ENCODE measurements at regions not wholly inside any gene's neighbourhood (a gene's known extent, or its start where the extent isn't known, plus 50 kb on each side); places are given as distances from the start of the nearest gene placed in this dataset.

DNA sequence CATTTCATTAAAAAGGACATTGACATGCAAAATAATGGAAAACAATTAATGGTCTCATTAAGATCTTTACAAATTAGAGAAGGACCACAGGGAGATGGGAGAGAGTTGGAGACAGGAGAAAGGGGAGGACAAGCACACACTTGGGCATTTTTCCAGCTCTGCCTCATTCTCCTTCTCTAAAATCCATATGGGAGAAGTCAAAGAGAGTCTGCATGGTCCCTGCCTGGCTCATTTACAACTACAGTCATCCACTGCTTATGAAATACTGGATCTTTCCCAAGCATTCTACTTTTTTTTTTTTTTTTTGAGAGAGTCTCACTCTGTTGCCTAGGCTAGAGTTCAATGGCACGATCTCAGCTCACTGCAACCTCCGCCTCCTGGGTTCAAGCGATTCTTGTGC, 518.9 kb upstream of the CELF2 start:
- H3K36me3 ChIP-seq: no peaks in the 10 kb centered on the region
- no peaks in the 10 kb centered on the region for H3K9me3 ChIP-seq
- TF ChIP-seq, protein P1, sequence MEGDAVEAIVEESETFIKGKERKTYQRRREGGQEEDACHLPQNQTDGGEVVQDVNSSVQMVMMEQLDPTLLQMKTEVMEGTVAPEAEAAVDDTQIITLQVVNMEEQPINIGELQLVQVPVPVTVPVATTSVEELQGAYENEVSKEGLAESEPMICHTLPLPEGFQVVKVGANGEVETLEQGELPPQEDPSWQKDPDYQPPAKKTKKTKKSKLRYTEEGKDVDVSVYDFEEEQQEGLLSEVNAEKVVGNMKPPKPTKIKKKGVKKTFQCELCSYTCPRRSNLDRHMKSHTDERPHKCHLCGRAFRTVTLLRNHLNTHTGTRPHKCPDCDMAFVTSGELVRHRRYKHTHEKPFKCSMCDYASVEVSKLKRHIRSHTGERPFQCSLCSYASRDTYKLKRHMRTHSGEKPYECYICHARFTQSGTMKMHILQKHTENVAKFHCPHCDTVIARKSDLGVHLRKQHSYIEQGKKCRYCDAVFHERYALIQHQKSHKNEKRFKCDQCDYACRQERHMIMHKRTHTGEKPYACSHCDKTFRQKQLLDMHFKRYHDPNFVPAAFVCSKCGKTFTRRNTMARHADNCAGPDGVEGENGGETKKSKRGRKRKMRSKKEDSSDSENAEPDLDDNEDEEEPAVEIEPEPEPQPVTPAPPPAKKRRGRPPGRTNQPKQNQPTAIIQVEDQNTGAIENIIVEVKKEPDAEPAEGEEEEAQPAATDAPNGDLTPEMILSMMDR (IDR thresholded peaks at IDR 0.05): no peak
- no peak for ATAC-seq
- no peaks in the 10 kb centered on the region for H3K4me1 ChIP-seq
- H3K4me3 ChIP-seq: no peak overlapping the region
- 81 to 85% methylated on average over 3 of the region's 3 CpGs for WGBS, 2 donors
- FAIRE-seq: no peak
- intact Hi-C loops (cut with DNase I): no loop called here
- no peaks in the 10 kb centered on the region for H3K27me3 ChIP-seq
- no peak overlapping the region for H3K27ac ChIP-seq
- DNase-seq: no peak

DNA sequence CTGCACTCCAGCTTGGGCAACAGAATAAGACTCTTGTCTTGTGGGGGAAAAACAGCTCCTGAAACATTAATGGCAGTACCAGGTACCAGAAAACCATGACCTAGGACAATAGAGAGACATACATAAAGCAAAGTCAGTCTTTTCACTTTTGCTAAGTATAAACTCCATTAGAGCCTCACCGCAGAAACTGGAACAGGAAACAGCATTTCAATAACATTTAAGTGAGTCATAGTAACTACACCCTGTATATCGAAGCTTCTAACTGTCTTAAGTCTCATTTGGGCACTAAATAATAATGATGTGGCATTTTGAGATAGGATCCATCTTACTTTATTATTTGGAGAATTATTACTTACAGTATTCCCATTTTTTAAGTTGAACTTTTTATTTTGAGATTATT, 517.8 kb upstream of the CELF2 start:
- Histone ChIP-seq H3K4me3 (no peak overlapping the region), H3K9me3 (no peaks in the 10 kb centered on the region), H3K36me3 (no peaks in the 10 kb centered on the region), H3K27me3 (no peaks in the 10 kb centered on the region), H3K4me1 (no peaks in the 10 kb centered on the region), H3K27ac (no peak overlapping the region)
- 67 to 77% methylated on average over 2 of the region's 2 CpGs for WGBS, 2 donors
- FAIRE-seq (no peak), ATAC-seq (no peak), DNase-seq (no peak)
- TF ChIP-seq, protein P1 (IDR thresholded peaks at IDR 0.05): no peak
- intact Hi-C loops (cut with DNase I): no loop called here

DNA sequence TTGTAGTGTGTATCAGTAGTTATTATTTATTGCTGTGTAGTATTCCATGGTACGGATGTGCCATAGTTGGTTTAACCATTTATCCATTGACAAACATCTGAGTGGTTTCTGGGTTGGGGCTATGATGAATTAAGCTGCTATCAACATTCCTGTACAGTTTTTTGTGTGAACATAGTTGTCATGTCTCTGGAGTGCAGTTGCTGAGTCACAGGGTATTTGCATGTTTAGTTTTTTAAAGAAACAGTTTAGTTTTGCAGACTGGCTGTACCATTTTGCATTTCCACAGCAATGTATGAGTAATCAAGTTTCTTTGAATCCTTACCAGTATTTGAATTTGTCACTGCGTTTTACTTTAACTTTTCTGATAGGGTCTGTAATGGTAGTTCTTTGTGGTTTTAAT, 516.7 kb upstream of the CELF2 start:
- no peak for ATAC-seq
- H3K4me3 ChIP-seq: no peak overlapping the region
- TF ChIP-seq, protein P1 (IDR thresholded peaks at IDR 0.05): no peak
- H3K36me3 ChIP-seq: no peaks in the 10 kb centered on the region
- intact Hi-C loops (cut with DNase I): no loop called here
- no peak overlapping the region for H3K27ac ChIP-seq
- no peaks in the 10 kb centered on the region for H3K27me3 ChIP-seq
- no peaks in the 10 kb centered on the region for H3K9me3 ChIP-seq
- H3K4me1 ChIP-seq: no peaks in the 10 kb centered on the region
- 55 to 69% methylated on average over 2 of the region's 2 CpGs for WGBS, 2 donors
- DNase-seq: no peak
- FAIRE-seq: no peak

DNA sequence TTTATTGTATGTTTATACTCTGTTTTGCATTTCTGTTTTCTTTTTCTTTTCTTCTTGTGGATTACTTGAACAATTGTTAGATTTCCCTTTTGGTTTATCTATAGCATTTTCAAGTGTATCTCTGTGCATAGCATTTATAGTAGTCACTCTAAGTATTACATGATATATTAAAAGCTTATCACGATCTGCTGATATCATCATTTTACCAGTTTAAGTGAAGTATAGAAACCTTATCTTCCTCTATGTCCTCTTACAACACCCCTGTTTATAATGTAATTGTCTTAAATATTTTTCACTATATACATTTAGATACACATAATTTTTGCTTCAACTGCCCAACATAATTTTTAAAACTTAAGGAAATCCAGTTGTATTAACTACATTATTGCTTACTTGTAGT, 513.9 kb upstream of the CELF2 start:
- Histone ChIP-seq H3K27me3 (no peaks in the 10 kb centered on the region), H3K4me3 (no peak overlapping the region), H3K9me3 (no peaks in the 10 kb centered on the region), H3K4me1 (no peaks in the 10 kb centered on the region), H3K27ac (no peak overlapping the region), H3K36me3 (no peaks in the 10 kb centered on the region)
- DNase-seq (no peak), ATAC-seq (no peak), FAIRE-seq (no peak)
- TF ChIP-seq, protein P1 (IDR thresholded peaks at IDR 0.05): no peak
- WGBS, 2 donors: 26 to 32% methylated on average over 1 of the region's 1 CpG
- intact Hi-C loops (cut with DNase I): no loop called here

DNA sequence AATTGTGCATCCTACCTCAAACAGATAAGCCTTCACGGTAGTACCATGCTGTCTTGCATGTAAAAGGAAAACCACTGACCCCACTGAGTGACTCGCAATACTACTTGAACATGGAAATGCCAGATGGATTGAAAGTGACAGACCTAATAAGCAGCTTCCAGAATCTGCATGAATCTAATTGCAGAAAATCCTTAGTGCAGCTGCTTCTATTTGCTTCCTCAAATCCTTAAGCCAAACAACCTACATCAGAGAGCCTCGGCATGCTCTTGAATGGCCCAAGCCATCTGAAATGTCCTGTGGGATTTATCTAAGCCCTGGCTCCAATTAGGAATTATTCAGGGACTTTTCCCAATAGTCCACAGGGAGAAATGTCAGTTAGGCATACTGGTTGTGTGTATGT, 509.5 kb upstream of the CELF2 start:
- Histone ChIP-seq H3K4me1 (no peaks in the 10 kb centered on the region), H3K27me3 (no peaks in the 10 kb centered on the region), H3K36me3 (no peaks in the 10 kb centered on the region), H3K4me3 (no peak overlapping the region), H3K27ac (no peak overlapping the region), H3K9me3 (no peaks in the 10 kb centered on the region)
- FAIRE-seq (no peak), ATAC-seq (no peak), DNase-seq (no peak)
- TF ChIP-seq, protein P1 (IDR thresholded peaks at IDR 0.05): no peak
- 53 to 64% methylated on average over 3 of the region's 3 CpGs for WGBS, 2 donors
- intact Hi-C loops (cut with DNase I): no loop called here
